IMR-90 (cell line): ENCODE measurements at regions not wholly inside any gene's neighbourhood (a gene's known extent, or its start where the extent isn't known, plus 50 kb on each side); places are given as distances from the start of the nearest gene placed in this dataset.

Experiments used
- BHLHE40 ChIP-seq: fragments of 150-350 bp; IDR thresholded peaks from 2 replicates; pipeline ENCODE4 v1.6.1; 2016; ENCODE audit warnings: mild to moderate bottlenecking, low read depth, low read length
- CEBPB ChIP-seq: IDR thresholded peaks from 2 replicates; pipeline ENCODE4 v1.6.1; 2012; ENCODE audit warnings: low read depth, low read length, improper control_type of control experiment
- CHD1 ChIP-seq: IDR thresholded peaks from 2 replicates; pipeline ENCODE4 v1.6.1; 2012; ENCODE audit warnings: low read depth, low read length, improper control_type of control experiment
- CTCF ChIP-seq: conservative IDR thresholded peaks from 2 replicates; pipeline ENCODE4 v1.5.1; 2012; ENCODE audit warnings: mild to moderate bottlenecking, low read depth, low read length, improper control_type of control experiment
- FOS ChIP-seq: fragments of 150-350 bp; IDR thresholded peaks from 2 replicates; pipeline ENCODE4 v1.6.1; 2016; ENCODE audit warnings: low read depth, low read length
- MXI1 ChIP-seq: IDR thresholded peaks from 2 replicates; pipeline ENCODE4 v1.6.1; 2012; ENCODE audit warnings: low read depth, mild to moderate bottlenecking, low read length, moderate library complexity, borderline replicate concordance
- POLR2A ChIP-seq: IDR thresholded peaks from 2 replicates; pipeline ENCODE4 v1.6.1; 2012; ENCODE audit warnings: mild to moderate bottlenecking, low read depth, low read length
- RAD21 ChIP-seq: IDR thresholded peaks from 2 replicates; pipeline ENCODE4 v1.6.1; 2012; ENCODE audit warnings: low read length, improper control_type of control experiment
- RFX5 ChIP-seq: IDR thresholded peaks from 2 replicates; pipeline ENCODE4 v1.8.0; 2012; ENCODE audit warnings: low read depth, mild to moderate bottlenecking, low read length, moderate library complexity
- SMC3 ChIP-seq: fragments of 150-350 bp; IDR thresholded peaks from 2 replicates; pipeline ENCODE4 v1.6.1; 2016; ENCODE audit warnings: low read depth, mild to moderate bottlenecking, antibody characterized with exemption, low read length, moderate library complexity
- TF ChIP-seq, protein P1 (sequence below): fragments of 150-350 bp; IDR thresholded peaks from 2 replicates; pipeline ENCODE4 v1.6.1; 2017; ENCODE audit warnings: mild to moderate bottlenecking, antibody characterized with exemption, low read length, low read depth

- TF ChIP-seq FOS (no peak), POLR2A (no peak), CTCF (no peak), CHD1 (no peak), BHLHE40 (no peak), RAD21 (no peak), CEBPB (no peak), RFX5 (no peak), MXI1 (no peak), SMC3 (no peak)
- TF ChIP-seq, protein P1, sequence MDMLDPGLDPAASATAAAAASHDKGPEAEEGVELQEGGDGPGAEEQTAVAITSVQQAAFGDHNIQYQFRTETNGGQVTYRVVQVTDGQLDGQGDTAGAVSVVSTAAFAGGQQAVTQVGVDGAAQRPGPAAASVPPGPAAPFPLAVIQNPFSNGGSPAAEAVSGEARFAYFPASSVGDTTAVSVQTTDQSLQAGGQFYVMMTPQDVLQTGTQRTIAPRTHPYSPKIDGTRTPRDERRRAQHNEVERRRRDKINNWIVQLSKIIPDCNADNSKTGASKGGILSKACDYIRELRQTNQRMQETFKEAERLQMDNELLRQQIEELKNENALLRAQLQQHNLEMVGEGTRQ, result no peak
These were observed 276.8 kb upstream of the HDAC4 start for GRCh38 chr2:239677453-239678185.
